H1 (cell line): ENCODE measurements at regions not wholly inside any gene's neighbourhood (a gene's known extent, or its start where the extent isn't known, plus 50 kb on each side); places are given as distances from the start of the nearest gene placed in this dataset.

ENCODE experiments used
- CTCF ChIA-PET: fragments of 300-600 bp; sonication (Branson Sonifier 250); formaldehyde crosslinking; loops from one replicate; lab custom pipeline; 2021; ENCODE audit not compliant: partially characterized antibody; lab: Charles Lee
- POLR2A ChIA-PET: fragments of 300-600 bp; sonication (Branson Sonifier 250); formaldehyde crosslinking; loops from one replicate; lab custom pipeline; 2021; ENCODE audit warnings: inconsistent platforms; ENCODE audit not compliant: partially characterized antibody; lab: Charles Lee
- DNase-seq, 2 experiments: peaks; one replicate each; pipeline versions ENCODE4 v3.0.0 to v3.0.0-alpha.2; 2010 to 2022; ENCODE audit warnings: low spot score in 2 of 2, low read depth in 1 of 2, mixed read lengths in 1 of 2
- FAIRE-seq: peaks from 2 replicates; lab custom pipeline; 2011; peaks lifted over from hg19 to GRCh38; lab: Jason Lieb, UNC
- H2AFZ ChIP-seq: 2 replicates; pipeline ENCODE4 v1.8.1; 2012; ENCODE audit warnings: low read length, inconsistent platforms
- H2AK5ac ChIP-seq: 2 replicates; pipeline ENCODE4 v1.6.1; 2013; ENCODE audit warnings: low read depth, low read length
- H2BK120ac ChIP-seq: replicated peaks from 2 replicates; pipeline ENCODE3; 2013; ENCODE audit warnings: low read depth, low read length, inconsistent platforms
- H2BK12ac ChIP-seq: 2 replicates; pipeline ENCODE4 v1.6.1; 2013; ENCODE audit warnings: low read depth, low read length
- H2BK15ac ChIP-seq: 2 replicates; pipeline ENCODE4 v1.6.1; 2013; ENCODE audit warnings: low read length
- H2BK20ac ChIP-seq: 2 replicates; pipeline ENCODE4 v1.6.1; 2013; ENCODE audit warnings: low read length
- H2BK5ac ChIP-seq: 2 replicates; pipeline ENCODE4 v1.6.1; 2013; ENCODE audit warnings: low read depth, low read length
- H3K14ac ChIP-seq: 2 replicates; pipeline ENCODE4 v1.6.1; 2013; ENCODE audit warnings: inconsistent platforms; ENCODE audit not compliant: insufficient read length
- H3K18ac ChIP-seq: 2 replicates; pipeline ENCODE4 v1.6.1; 2013; ENCODE audit warnings: low read length; ENCODE audit errors: extremely low read depth
- H3K23ac ChIP-seq: 2 replicates; pipeline ENCODE4 v1.6.1; 2013; ENCODE audit warnings: inconsistent platforms; ENCODE audit not compliant: insufficient read length
- H3K23me2 ChIP-seq: 2 replicates; pipeline ENCODE4 v1.6.1; 2013; ENCODE audit warnings: low read depth, low read length
- H3K27ac ChIP-seq: 2 replicates; pipeline ENCODE4 v1.6.1; 2011; ENCODE audit warnings: low read depth, low read length, inconsistent platforms
- H3K27me3 ChIP-seq, 4 experiments: replicated peaks in 1 of 4; 1 replicate in 1 of 4; 2 replicates in 3 of 4; pipeline versions ENCODE4 v1.6.1 to v1.8.1; 2011 to 2013; ENCODE audit warnings: low read length in 3 of 4, mild to moderate bottlenecking in 3 of 4, inconsistent platforms in 2 of 4, mixed read lengths in 2 of 4, moderate library complexity in 1 of 4; ENCODE audit not compliant: control insufficient read depth in 3 of 4, insufficient read depth in 3 of 4; ENCODE audit errors: extremely low read depth in 1 of 4
- H3K36me3 ChIP-seq, 4 experiments: 2 replicates each; pipeline versions ENCODE4 v1.6.1 to v1.8.1; 2011 to 2013; ENCODE audit warnings: mild to moderate bottlenecking in 4 of 4, low read length in 3 of 4, moderate library complexity in 2 of 4, control low read depth in 1 of 4, inconsistent platforms in 1 of 4; ENCODE audit not compliant: insufficient read depth in 4 of 4, control insufficient read depth in 2 of 4
- H3K4ac ChIP-seq: replicated peaks from 2 replicates; pipeline ENCODE3; 2013; ENCODE audit warnings: low read length, low read depth, mixed read lengths, inconsistent platforms; ENCODE audit not compliant: insufficient read length
- H3K4me1 ChIP-seq, 4 experiments: replicated peaks in 1 of 4; 1 replicate in 1 of 4; 2 replicates in 3 of 4; pipeline versions ENCODE4 v1.6.1 to v1.8.1; 2011 to 2013; ENCODE audit warnings: low read length in 3 of 4, inconsistent platforms in 2 of 4, mixed read lengths in 1 of 4; ENCODE audit not compliant: insufficient read depth in 4 of 4, control insufficient read depth in 3 of 4
- H3K4me2 ChIP-seq, 2 experiments: 2 replicates each; pipeline versions ENCODE4 v1.6.1 to v1.8.1; 2011 to 2013; ENCODE audit warnings: low read depth in 2 of 2, low read length in 2 of 2, control low read depth in 1 of 2, inconsistent platforms in 1 of 2, mild to moderate bottlenecking in 1 of 2; ENCODE audit not compliant: insufficient read depth in 1 of 2
- H3K4me3 ChIP-seq, 4 experiments: fragments of 200-600, 300-600 bp in 1 of 4; sonication (generic), shearing (Covaris generic), sonication (Bioruptor Twin) in 1 of 4; 2 replicates each; pipeline versions ENCODE4 v1.5.1 to v1.8.1; 2011 to 2016; ENCODE audit warnings: low read length in 4 of 4, low read depth in 3 of 4, control low read depth in 2 of 4, inconsistent platforms in 2 of 4, mild to moderate bottlenecking in 2 of 4, mixed read lengths in 1 of 4, moderate library complexity in 1 of 4; ENCODE audit not compliant: insufficient read depth in 2 of 4; ENCODE audit errors: extremely low read depth in 1 of 4
- H3K56ac ChIP-seq: replicated peaks from 2 replicates; pipeline ENCODE3; 2013; ENCODE audit warnings: low read depth, mild to moderate bottlenecking, mixed read lengths, low read length, inconsistent platforms; ENCODE audit not compliant: insufficient read length
- H3K79me1 ChIP-seq: 2 replicates; pipeline ENCODE4 v1.6.1; 2013; ENCODE audit warnings: low read depth, low read length, control low read depth
- H3K79me2 ChIP-seq, 2 experiments: 2 replicates each; pipeline versions ENCODE4 v1.6.1 to v1.8.1; 2012 to 2013; ENCODE audit warnings: low read length in 2 of 2, mild to moderate bottlenecking in 2 of 2, inconsistent platforms in 1 of 2; ENCODE audit not compliant: insufficient read depth in 2 of 2, control insufficient read depth in 1 of 2
- H3K9ac ChIP-seq, 4 experiments: replicated peaks in 1 of 4; 1 replicate in 1 of 4; 2 replicates in 3 of 4; pipeline versions ENCODE4 v1.6.1 to v1.8.1; 2011 to 2013; ENCODE audit warnings: low read depth in 3 of 4, low read length in 3 of 4, control low read depth in 2 of 4, mild to moderate bottlenecking in 2 of 4, moderate library complexity in 2 of 4, inconsistent platforms in 1 of 4; ENCODE audit errors: extremely low read depth in 1 of 4
- H3K9me3 ChIP-seq, 2 experiments: 2 replicates each; pipeline versions ENCODE4 v1.6.1 to v1.8.1; 2012 to 2013; ENCODE audit warnings: mild to moderate bottlenecking in 2 of 2, moderate library complexity in 2 of 2, control low read depth in 1 of 2, inconsistent platforms in 1 of 2, low read depth in 1 of 2, low read length in 1 of 2, mixed read lengths in 1 of 2; ENCODE audit not compliant: insufficient read depth in 2 of 2
- H4K20me1 ChIP-seq, 2 experiments: replicated peaks in 1 of 2; 2 replicates each; pipeline versions ENCODE3 to v1.8.1; 2011 to 2013; ENCODE audit warnings: inconsistent platforms in 2 of 2, low read length in 2 of 2, mild to moderate bottlenecking in 1 of 2; ENCODE audit not compliant: insufficient read depth in 2 of 2, control insufficient read depth in 1 of 2
- H4K5ac ChIP-seq: 2 replicates; pipeline ENCODE4 v1.6.1; 2013; ENCODE audit warnings: low read length, low read depth, mixed read lengths, inconsistent platforms; ENCODE audit not compliant: insufficient read length
- H4K8ac ChIP-seq: 2 replicates; pipeline ENCODE4 v1.8.0; 2013; ENCODE audit warnings: mild to moderate bottlenecking, moderate library complexity, low read length, inconsistent platforms; ENCODE audit not compliant: insufficient read depth; ENCODE audit errors: extremely low read depth
- H4K91ac ChIP-seq: replicated peaks from 2 replicates; pipeline ENCODE3; 2013; ENCODE audit warnings: low read length, mixed read lengths, inconsistent platforms; ENCODE audit not compliant: insufficient read length
- CEBPB ChIP-seq: IDR thresholded peaks from 2 replicates; pipeline ENCODE4 v1.6.1; 2012; ENCODE audit warnings: low read depth, low read length
- GABPA ChIP-seq: IDR thresholded peaks from 2 replicates; pipeline ENCODE4 v1.6.1; 2011; ENCODE audit warnings: mild to moderate bottlenecking, low read length, moderate library complexity, borderline replicate concordance; ENCODE audit not compliant: insufficient read depth
- KDM4A ChIP-seq: IDR thresholded peaks from one replicate; pipeline ENCODE4 v1.7.1; 2012; ENCODE audit warnings: low read depth, mild to moderate bottlenecking, moderate library complexity, low read length, inconsistent platforms; ENCODE audit not compliant: severe bottlenecking
- KDM5A ChIP-seq: fragments of 200-600 bp; IDR thresholded peaks from 2 replicates; pipeline ENCODE4 v1.7.1; 2012; ENCODE audit warnings: mild to moderate bottlenecking, low read length, inconsistent platforms, mixed read lengths
- WGBS, 2 experiments: shearing (Covaris generic) in 1 of 2; methylation state at CpG; one replicate each; pipeline versions ENCODE4 v1.1.6 to v1.1.7; 2013 to 2015; ENCODE audit warnings: low lambda C conversion rate in 2 of 2, mixed read lengths in 2 of 2, inconsistent platforms in 1 of 2, low coverage in 1 of 2, missing lambda C conversion rate in 1 of 2; ENCODE audit not compliant: insufficient replicate concordance in 2 of 2, insufficient coverage in 1 of 2, insufficient read length in 1 of 2; ENCODE audit errors: extremely low coverage in 1 of 2, missing lambda C conversion rate in 1 of 2; 5-methylcytosine and 5-hydroxymethylcytosine counted together
- TF ChIP-seq, protein P1 (sequence below), 3 experiments: IDR thresholded peaks; 1 replicate in 2 of 3; 2 replicates in 1 of 3; pipeline versions ENCODE4 v1.5.1 to v1.6.1; 2011; ENCODE audit warnings: low read length in 3 of 3, mild to moderate bottlenecking in 3 of 3, inconsistent platforms in 2 of 3, low read depth in 1 of 3, moderate library complexity in 1 of 3; ENCODE audit not compliant: insufficient read depth in 1 of 3; ENCODE audit errors: control extremely low read depth in 1 of 3

DNA sequence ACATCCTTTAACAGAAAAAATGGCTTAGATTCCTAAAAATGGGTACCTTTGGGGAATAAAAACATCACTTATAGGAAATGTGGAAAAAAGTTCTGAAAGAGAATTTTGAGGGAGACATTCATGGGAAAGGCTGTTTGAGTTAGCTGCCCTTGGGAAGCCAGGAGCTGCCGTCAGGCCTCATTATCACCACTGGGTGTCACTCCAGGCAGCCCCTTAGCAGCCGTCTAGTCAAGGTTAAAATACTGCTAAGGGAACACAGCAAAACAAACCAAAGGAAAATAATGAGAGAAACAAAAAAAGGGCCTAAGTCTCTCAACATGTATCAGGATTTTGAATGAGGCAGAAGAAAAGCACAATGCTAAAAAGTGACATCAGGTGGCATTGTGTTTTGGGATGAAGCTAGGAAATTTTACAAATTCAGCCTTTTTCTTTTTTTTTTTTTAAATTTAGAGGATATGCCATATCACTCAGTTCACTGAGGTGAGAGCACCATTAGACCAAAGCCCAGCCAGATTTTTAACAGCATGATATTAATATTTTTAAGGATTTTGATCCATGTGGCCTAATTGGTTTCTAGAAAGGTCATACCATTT, 235.3 kb downstream of the GPAT3 start:
- 9% methylated on average over 2 of the region's 2 CpGs; no CpG with 5 or more reads in 1 of the 2 experiments for WGBS, 2 experiments
- H3K27me3 ChIP-seq, result no peaks in the 10 kb centered on the region
- H3K18ac ChIP-seq, result no peak overlapping the region
- no peak overlapping the region for H2BK12ac ChIP-seq
- no peak overlapping the region for H2AFZ ChIP-seq
- no peak overlapping the region for H3K9ac ChIP-seq
- H4K5ac ChIP-seq, result no peak overlapping the region
- H3K4me3 ChIP-seq, result no peak overlapping the region
- no peaks in the 10 kb centered on the region for H4K20me1 ChIP-seq
- no peak overlapping the region for H3K4ac ChIP-seq
- H2AK5ac ChIP-seq, result no peak overlapping the region
- no peak overlapping the region for H4K91ac ChIP-seq
- no peaks in the 10 kb centered on the region; a peak in 1 of 7 replicates for H3K4me1 ChIP-seq
- DNase-seq, result peak; percentile 36 to 53
- no peaks in the 10 kb centered on the region for H3K79me1 ChIP-seq
- H3K4me2 ChIP-seq, result no peak overlapping the region
- no peak overlapping the region for H4K8ac ChIP-seq
- ChIA-PET POLR2A (no interaction called here), CTCF (interaction anchor here (0.6 to 4.2 kb wide), 26 partner anchors 8 to 489 kb away, joined by 3 to 18 read pairs (median 4); no protein-coding TSS in a partner anchor)
- 0 out of 4 replicates have a peak, but pooled peaks cover 0 to 2% of the 10 kb centered on the region in 2 experiments for H3K9me3 ChIP-seq
- H3K56ac ChIP-seq, result no peak overlapping the region
- H3K27ac ChIP-seq, result no peak overlapping the region
- no peaks in the 10 kb centered on the region for H3K79me2 ChIP-seq
- no peak overlapping the region for H2BK120ac ChIP-seq
- no peak overlapping the region for H3K14ac ChIP-seq
- H3K23me2 ChIP-seq, result no peaks in the 10 kb centered on the region
- H2BK15ac ChIP-seq, result no peak overlapping the region
- no peak overlapping the region for H3K23ac ChIP-seq
- no peak overlapping the region for H2BK5ac ChIP-seq
- FAIRE-seq, result peak; percentile 93
- no peaks in the 10 kb centered on the region for H3K36me3 ChIP-seq
- no peak overlapping the region for H2BK20ac ChIP-seq
- no peak for TF ChIP-seq CEBPB
- TF ChIP-seq KDM5A, result no peak
- no peak for TF ChIP-seq KDM4A
- no peak for TF ChIP-seq GABPA
- TF ChIP-seq, protein P1, sequence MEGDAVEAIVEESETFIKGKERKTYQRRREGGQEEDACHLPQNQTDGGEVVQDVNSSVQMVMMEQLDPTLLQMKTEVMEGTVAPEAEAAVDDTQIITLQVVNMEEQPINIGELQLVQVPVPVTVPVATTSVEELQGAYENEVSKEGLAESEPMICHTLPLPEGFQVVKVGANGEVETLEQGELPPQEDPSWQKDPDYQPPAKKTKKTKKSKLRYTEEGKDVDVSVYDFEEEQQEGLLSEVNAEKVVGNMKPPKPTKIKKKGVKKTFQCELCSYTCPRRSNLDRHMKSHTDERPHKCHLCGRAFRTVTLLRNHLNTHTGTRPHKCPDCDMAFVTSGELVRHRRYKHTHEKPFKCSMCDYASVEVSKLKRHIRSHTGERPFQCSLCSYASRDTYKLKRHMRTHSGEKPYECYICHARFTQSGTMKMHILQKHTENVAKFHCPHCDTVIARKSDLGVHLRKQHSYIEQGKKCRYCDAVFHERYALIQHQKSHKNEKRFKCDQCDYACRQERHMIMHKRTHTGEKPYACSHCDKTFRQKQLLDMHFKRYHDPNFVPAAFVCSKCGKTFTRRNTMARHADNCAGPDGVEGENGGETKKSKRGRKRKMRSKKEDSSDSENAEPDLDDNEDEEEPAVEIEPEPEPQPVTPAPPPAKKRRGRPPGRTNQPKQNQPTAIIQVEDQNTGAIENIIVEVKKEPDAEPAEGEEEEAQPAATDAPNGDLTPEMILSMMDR (IDR thresholded peaks at IDR 0.05; ENCODE audit: control extremely low read depth in 1 of 3, insufficient read depth in 1 of 3, low read depth in 1 of 3, low read length in 3 of 3), result peak; percentile 72 to 77 (median 72)
